Adrenal gland (tissue), 5 donors: ENCODE measurements at regions not wholly inside any gene's neighbourhood (a gene's known extent, or its start where the extent isn't known, plus 50 kb on each side); places are given as distances from the start of the nearest gene placed in this dataset.

Source experiments
- POLR2A ChIP-seq, 2 donors: fragments of 450-650 bp; IDR thresholded peaks; one replicate each; pipeline ENCODE4 v1.6.1; 2017; ENCODE audit warnings: antibody characterized with exemption in 2 of 2, mild to moderate bottlenecking in 2 of 2, moderate library complexity in 1 of 2
- TF ChIP-seq, protein P1 (sequence below), 6 experiments: fragments of 450-650 bp in 4 of 6; fragments of 200-600 bp in 2 of 6; sonication (generic) in 1 of 6; IDR thresholded peaks; 1 replicate in 5 of 6; 2 replicates in 1 of 6; pipeline versions ENCODE4 v1.5.1 to v1.8.0; 2016 to 2021; ENCODE audit warnings: antibody characterized with exemption in 6 of 6, mild to moderate bottlenecking in 2 of 6, moderate library complexity in 1 of 6
- donor health status: DM: no; HTN: no; CAD: no.

DNA sequence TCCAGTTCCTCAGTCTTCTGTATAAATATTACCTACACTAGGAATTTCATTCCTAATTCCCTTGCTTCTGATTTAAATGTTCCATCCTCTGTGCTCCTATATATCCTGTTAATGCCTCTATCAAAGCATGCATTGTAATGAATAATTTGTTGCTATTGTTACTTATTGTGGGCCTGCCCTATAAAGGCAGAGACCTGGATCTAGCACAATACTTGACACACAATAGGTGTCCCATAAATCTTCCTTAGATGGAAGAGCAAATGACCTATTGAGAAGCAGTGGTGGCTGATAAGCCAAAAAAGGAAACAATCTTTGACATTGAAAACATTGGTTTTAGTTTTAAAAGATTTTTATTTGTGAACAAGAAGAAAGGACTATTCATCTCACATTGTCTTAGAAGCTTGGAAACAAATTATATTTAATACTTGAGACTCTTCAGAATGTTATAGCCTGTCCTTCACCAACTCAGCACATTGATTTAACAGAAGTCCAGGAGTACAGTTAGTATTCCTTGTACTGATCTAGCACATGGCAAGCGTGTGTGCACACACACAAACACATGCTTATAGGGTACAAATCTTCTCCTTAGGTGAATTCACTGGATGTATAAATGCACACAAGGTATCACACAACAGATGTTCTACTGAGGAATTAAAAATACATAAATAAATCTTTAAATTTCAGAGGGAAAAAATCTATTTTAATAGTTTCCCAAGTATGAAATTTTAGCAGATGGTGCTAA, 135.9 kb downstream of the DUSP6 start:
- TF ChIP-seq, protein P1, sequence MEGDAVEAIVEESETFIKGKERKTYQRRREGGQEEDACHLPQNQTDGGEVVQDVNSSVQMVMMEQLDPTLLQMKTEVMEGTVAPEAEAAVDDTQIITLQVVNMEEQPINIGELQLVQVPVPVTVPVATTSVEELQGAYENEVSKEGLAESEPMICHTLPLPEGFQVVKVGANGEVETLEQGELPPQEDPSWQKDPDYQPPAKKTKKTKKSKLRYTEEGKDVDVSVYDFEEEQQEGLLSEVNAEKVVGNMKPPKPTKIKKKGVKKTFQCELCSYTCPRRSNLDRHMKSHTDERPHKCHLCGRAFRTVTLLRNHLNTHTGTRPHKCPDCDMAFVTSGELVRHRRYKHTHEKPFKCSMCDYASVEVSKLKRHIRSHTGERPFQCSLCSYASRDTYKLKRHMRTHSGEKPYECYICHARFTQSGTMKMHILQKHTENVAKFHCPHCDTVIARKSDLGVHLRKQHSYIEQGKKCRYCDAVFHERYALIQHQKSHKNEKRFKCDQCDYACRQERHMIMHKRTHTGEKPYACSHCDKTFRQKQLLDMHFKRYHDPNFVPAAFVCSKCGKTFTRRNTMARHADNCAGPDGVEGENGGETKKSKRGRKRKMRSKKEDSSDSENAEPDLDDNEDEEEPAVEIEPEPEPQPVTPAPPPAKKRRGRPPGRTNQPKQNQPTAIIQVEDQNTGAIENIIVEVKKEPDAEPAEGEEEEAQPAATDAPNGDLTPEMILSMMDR (IDR thresholded peaks at IDR 0.05), result no peak
- no peak for TF ChIP-seq POLR2A (IDR thresholded peaks at IDR 0.05)
